NCI-H82 (cell line): ENCODE measurements at regions not wholly inside any gene's neighbourhood (a gene's known extent, or its start where the extent isn't known, plus 50 kb on each side); places are given as distances from the start of the nearest gene placed in this dataset.

Experiments
- DNase-seq: peaks from one replicate; lab custom pipeline; 2025; lab: John Stamatoyannopoulos, UW

- no peak for DNase-seq
Measured at GRCh38 chr2:43129676-43130547, 96.5 kb downstream of the ZFP36L2 start.

GRCh38 chr2:43128559-43128955, 97.8 kb downstream of the ZFP36L2 start:
- no peak for DNase-seq

GRCh38 chr2:43127941-43128558, 98.4 kb downstream of the ZFP36L2 start:
- DNase-seq, result no peak

- DNase-seq, result peak; percentile 51
Measured at GRCh38 chr2:43127208-43127940, 99.0 kb downstream of the ZFP36L2 start.

GRCh38 chr2:43126817-43127207, 99.6 kb downstream of the ZFP36L2 start:
- no peak for DNase-seq

- no peak for DNase-seq
Measured at GRCh38 chr2:43125090-43125998, 101.1 kb downstream of the ZFP36L2 start.

GRCh38 chr2:43124687-43125057, 101.7 kb downstream of the ZFP36L2 start:
- DNase-seq, result no peak

GRCh38 chr2:43123981-43124686, 102.3 kb downstream of the ZFP36L2 start:
- no peak for DNase-seq

- no peak for DNase-seq
Measured at GRCh38 chr2:43123486-43123885, 102.9 kb downstream of the ZFP36L2 start.

- DNase-seq, result no peak
Measured at GRCh38 chr2:43123028-43123427, 103.4 kb downstream of the ZFP36L2 start.

GRCh38 chr2:43121580-43122314, 104.7 kb downstream of the ZFP36L2 start:
- no peak for DNase-seq

- no peak for DNase-seq
Measured at GRCh38 chr2:43119303-43119702, 107.1 kb downstream of the ZFP36L2 start.

- no peak for DNase-seq
Measured at GRCh38 chr2:43117521-43118143, 108.8 kb downstream of the ZFP36L2 start.

- no peak for DNase-seq
Measured at GRCh38 chr2:43116988-43117387, 109.4 kb downstream of the ZFP36L2 start.

- no peak for DNase-seq
Measured at GRCh38 chr2:43115881-43116280, 110.5 kb downstream of the ZFP36L2 start.

GRCh38 chr2:43114210-43114609, 112.2 kb downstream of the ZFP36L2 start:
- no peak for DNase-seq

- DNase-seq, result no peak
Measured at GRCh38 chr2:43111788-43112554, 114.4 kb downstream of the ZFP36L2 start.

- no peak for DNase-seq
Measured at GRCh38 chr2:43110442-43110871, 115.9 kb downstream of the ZFP36L2 start.

GRCh38 chr2:43109261-43109743, 117.1 kb downstream of the ZFP36L2 start:
- DNase-seq, result no peak
